GM18870 (cell line): ENCODE measurements at regions not wholly inside any gene's neighbourhood (a gene's known extent, or its start where the extent isn't known, plus 50 kb on each side); places are given as distances from the start of the nearest gene placed in this dataset.

ENCODE experiments used
- ATAC-seq: cut with Tn5 transposase; IDR thresholded peaks from one replicate; pipeline ENCODE4 v1.9.1; 2021; ENCODE audit warnings: moderate library complexity; ENCODE audit not compliant: unreplicated experiment

DNA sequence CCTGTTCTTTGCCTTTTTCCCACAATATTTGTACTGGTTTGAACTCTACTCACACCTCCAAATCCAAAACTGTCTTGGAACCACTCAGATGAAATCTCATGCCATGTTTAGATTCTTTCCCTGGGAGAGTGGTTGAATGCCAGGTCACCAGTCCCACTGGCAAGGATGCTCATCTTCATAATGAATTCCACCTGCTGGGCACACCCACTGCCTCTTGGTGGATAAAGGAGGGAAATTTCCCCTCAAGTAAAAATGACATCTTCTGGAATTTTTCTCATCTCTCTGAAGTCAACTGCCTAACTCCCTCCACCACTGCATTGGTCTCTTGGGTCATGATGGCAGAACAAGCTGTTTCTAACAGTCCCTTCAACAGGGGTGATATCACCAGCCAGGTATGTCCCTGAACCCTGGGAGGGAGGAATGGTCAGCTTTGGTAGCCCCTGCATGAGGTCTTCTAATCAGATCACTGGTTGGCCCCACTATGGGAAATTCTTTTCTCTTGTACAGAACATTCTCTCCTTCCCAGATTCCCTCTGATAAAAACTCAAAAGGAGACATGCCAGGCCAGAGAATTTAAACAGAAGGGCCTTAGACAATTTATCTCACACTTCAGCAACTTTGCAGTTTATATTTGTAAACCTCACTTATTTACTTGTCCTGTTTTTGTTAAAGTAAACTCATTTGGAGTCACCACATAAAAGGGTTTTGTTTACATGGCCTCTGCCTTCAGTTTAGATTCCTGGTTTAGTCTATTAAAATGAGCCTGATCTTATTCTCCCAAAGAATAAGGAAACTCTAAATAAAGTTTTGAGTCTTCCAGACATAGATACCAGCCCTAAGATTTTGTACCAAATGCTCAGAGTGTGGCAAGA, 143.4 kb downstream of the WNT5A start:
- no peak for ATAC-seq

DNA sequence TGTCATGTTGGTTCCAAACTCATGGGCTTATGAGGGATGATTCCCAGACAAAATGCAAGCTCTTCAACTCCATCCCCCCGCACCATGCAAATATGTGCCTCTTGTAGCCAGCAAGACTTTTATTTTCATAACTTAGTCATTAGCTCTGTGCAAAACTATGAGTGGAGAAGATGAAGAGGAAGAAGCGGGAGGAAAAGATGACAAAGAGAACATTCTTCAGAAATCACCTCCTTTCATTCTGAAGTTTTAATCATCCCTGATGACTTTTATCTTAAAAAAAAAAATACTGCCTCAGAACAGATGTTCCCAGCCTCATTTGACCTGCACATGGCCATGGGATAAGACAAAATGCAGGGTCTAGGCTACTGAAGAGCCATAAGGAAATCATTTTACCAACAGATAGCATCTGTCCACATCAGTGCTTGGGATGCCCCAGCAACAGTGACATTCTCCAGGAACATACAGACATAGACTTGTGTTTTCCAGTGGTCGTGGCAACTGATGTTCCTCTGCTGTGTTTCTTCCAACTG, 145.5 kb downstream of the WNT5A start:
- ATAC-seq = no peak

DNA sequence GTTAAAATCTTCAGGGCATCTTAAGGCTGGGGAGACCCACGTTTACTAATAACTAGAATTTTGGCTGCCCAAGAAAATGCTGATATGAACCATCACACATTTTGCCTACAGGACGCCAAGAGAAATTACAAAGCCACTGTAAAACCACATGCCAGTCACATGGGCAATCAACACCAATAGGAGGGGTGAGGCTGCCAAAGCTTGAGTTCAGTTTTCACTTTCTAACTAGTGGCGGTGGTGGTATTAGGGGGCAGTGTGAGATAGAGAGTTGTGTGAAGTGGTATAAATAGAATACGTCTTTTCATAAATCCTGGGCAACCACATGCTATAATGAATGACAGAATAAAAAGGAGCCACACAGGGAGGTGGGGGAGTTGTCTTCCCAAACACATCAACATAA, 147.3 kb downstream of the WNT5A start:
- no peak for ATAC-seq

DNA sequence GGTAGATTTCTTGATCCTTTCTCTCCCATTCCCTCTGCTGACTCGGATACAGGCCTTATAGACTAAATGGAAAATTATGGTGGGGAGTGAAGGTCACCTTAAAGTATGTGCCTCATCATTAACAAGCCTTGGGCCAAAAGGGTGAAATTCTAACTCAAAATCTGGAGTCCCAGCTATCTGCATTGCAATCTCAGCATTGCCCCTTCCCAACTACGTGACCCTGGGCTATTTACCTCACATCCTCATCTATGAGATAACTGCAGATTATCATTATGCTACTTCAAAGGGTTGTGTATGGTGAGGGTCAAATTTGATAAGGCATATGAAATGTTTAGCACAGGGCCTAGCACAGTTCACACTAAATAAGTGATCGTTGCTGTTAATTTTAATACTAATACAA, 147.7 kb downstream of the WNT5A start:
- ATAC-seq = no peak

DNA sequence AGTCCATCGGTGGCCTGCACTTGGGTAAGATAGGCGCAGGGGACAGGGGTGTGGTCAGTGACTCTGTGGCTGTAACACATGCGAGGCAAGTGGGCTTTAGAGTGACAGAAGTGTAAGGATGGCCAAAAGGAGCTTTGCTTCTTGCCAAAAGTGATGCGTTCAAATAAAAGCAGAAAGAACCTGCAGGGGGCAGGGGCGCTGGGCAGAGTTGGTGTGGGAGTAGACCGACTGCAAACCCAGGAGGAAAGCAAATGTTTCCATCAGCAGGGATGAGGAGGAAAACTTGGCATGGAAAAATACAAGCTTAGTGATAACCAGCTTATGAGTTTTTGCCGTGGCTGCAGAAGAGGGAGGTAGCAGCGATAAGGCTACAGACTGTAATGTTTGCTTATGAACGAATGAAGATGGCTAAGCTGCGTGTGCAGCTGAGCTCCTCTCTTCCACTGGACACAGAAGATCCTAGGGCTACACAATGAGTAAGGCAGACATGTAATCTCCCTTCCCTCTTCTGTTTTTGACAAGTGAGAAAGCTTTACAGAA, 149.4 kb downstream of the WNT5A start:
- no peak for ATAC-seq

DNA sequence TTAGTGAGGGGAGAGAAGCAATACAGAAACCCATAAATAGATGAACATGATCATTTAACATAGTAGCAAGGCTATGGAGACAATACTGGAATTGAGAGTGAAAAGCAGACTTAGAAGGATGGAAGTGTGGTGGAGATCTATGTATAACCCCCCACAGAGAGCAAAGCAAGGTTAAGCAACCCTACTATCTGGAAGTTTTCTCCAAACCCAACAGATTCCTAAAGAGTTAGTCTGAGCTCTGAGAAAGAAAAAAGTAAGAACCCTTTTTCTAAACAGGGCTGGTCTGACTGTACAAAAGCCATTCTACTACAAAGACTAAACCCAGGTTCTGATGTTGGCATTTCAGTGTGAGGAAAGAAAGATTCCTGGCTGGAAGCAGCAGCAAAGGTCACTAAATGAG, 153.2 kb downstream of the WNT5A start:
- no peak for ATAC-seq

DNA sequence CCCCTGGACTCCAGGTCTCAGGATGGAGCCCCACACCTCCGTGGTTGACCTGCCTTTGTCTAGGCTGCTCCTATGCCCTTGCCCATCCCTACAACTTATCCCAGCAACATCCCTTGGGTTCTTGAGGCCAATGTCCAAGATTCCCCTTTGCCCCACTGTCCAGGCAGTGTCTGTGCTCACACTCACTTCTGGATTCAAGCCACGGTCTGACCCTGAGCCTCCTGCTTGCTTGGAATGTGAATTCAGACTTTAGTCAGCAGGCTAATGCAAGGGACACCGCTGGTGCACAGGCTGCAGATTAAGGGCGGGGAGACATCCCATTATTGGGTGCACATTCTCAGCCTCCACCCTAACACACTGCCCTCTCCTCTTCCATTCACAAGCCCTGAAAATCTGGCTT, 154.1 kb downstream of the WNT5A start:
- ATAC-seq = no peak

DNA sequence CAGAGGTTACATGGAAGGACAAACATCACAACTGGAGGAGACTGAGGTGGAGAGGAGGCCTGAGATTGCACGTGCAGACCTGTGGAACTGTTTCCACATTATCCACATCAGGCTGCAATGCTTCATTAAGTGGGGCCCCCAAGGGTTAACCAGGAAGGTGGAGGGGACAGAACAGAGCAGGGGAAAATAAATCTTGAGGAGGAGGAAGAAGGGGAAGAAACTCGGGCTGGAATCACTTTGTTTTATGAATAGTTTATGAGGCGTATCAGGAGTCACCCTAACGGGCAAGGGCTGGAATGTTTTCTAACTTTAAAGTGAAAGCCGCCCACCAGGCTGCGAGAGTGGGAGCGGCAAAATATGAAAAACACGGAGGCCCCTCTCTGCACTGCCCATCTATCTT, 154.9 kb downstream of the WNT5A start:
- ATAC-seq = no peak

DNA sequence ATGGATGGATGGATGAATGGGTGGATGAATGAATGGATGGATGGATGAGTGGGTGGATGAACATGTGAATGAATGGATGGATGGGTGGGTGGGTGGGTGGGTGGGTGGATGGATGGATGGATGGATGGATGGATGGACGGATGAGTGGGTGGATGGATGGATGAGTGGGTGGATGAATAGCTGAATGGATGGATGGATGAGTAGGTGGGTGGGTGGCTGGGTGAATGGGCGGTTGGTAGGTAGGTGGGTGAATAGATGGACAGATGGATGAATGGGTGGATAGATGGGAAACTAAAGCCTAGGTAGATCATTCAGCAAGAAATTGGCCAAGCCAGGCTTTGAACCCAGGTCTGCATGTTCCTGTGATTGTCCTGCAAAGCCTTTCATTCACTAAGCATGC, 155.6 kb downstream of the WNT5A start:
- no peak for ATAC-seq

DNA sequence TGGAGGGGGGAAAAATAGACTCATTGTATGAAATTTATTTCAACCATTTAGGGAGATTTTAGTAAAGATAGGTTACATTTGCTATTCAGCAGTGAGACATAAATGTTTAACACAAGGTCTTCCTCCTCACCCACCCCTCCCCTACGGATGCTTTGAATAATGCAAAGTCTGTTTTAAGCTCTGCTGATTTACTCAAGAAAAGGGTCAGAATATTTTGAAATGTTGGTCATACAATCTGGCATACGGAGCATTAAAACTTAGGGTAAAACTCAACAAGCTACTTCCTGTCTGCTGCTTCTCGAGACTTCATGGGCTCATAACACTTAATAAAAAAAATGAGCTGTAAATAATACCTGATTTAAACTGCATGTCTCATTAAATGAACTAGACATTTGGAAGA, 156.3 kb downstream of the WNT5A start:
- no peak for ATAC-seq

DNA sequence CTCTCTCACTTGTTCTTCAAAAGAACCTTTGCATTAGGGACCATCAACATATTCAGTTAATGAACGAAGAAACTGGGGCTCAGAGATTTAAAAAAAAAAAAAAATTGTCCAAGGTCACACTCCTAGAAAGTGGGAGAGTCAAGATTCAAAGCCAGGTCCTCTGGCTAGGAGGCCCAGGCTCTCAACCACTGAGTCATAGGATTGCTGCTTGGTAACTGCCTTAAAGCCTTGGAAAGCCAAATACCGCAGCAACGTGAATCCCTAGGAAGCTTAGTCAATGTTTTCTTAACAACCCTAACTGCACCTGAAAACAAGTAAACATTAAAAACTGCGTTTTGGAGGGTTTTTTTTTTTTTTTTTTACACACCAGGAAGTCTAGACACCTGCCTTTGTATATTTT, 156.8 kb downstream of the WNT5A start:
- no peak for ATAC-seq

DNA sequence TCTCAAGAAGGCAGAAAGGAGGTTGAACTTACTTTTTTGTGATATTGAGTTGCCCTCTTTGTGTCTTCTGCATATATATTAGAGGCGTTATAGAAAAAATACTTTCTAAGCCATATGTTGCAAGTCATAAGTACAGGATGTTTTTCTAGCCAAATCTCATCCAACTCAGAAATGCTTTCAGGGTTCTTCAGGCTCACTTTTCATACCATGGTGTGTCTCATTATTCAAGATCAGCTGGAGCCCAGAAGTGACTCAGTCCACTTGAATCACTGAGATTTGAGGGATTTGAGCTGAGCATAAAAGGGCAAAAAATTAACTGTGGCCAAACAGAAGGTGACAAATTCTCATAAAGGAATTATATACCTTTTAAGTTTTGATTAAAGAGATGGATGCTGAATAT, 157.3 kb downstream of the WNT5A start:
- ATAC-seq = no peak

DNA sequence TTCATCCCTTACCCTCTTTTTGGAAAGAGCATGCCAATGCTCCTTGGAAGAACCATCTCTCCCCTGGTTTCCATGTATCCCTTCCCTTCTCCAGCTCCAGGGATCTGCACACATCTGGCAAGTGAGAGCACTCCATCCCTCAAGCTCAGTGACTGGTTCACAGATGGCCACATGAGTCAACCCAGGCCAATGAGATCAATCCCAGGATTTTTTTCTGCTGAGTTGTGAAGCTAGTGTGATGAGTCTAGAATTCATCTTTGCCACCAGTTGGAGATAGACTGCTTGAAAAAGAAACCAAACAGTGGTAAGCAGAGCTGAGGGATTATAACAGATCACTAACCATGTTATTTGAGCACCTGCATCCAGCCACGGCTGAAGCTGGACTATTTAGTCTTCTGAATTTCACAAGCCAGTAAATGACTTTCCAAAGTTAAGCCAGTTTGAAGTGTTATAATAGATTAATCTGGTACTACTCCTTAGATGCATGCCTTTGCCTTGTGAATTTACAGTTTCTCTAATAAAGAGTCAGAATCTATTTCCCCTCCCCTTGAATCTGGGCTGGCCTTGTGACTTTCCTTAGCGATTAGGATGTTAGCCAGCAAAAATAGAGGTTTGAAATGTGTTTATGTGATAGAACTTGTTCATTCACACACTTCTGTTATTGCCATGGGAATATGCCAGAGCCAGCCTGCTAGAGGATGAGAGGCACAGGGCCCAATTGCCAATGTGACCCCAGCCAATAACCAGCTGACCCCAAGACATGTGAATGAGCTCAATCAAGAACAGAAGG, 159.8 kb downstream of the WNT5A start:
- ATAC-seq = no peak

DNA sequence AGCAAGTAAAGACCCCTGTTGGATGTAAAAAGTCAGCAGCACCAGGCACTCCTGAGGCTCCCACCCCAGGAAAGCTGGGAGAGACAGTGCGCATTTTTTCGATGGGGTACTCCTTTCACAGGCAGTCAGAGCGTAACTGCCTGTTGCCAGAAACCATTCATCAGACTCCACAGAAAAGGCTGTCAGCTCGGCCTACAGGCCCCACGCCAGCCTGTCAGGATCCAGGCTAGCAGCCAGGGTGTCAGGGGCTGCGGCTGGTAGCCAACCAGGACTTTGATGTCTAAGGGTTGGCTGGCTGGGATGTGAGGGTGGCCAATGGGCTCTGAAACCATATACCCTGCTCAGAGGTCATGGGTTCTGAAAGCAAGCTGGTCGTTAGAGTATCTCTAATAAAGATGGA, 164.5 kb downstream of the WNT5A start:
- no peak for ATAC-seq

DNA sequence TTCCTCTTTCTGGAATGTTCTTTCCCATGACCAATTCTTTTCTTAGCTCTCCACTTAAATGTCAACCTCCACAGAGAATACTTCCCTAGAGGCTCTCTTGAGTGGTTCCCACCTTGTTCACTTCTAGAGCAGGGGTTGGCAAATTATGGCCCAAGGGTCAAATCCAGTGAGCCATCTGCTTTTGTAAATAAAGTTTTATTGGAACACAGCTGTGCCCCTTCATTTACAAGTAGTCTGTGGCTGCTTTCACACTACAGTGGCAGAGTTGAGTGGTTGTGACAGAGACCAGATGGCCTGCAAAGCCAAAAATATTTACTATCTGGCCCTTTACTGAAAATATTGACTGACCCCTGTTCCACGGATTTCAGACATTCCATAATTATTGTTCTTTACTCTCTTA, 166.2 kb downstream of the WNT5A start:
- no peak for ATAC-seq

DNA sequence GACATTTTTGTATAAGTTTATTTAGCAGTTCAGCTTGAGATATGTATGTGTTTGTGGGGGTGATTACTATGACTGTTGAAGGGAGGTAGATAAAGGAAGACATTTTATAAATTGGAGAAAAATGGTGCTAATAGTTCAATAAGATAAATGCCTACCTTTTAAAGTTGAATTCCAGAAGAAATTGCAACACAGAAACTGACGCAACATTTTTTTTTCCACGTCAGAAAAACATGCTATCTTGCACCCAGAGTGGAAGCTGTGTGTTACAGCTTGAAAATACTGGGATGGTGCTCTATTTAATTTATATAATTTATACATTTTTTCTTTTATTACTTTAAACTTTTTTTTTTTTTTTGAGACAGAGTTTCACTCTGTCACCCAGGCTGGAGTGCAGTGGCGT, 171.7 kb downstream of the WNT5A start:
- ATAC-seq = no peak

DNA sequence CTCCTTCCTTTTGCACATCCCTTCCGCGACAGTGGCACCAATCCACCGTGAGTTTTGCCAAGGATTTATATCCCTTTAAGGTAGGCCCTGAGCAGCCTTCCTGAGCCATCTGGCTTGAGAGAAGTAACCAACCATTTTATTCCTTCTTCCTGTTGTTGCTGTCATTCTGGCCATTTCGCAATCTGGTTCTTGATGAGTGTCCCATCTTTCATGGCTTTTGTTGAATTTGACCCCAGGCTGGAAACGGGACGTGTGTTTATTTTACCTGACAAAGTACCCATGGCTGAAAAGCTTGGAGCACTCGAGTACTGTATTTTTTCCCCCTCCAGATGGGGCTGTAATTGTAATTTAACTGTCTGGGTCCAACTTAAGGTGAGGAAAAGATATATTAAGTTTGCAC, 173.4 kb downstream of the WNT5A start:
- no peak for ATAC-seq

DNA sequence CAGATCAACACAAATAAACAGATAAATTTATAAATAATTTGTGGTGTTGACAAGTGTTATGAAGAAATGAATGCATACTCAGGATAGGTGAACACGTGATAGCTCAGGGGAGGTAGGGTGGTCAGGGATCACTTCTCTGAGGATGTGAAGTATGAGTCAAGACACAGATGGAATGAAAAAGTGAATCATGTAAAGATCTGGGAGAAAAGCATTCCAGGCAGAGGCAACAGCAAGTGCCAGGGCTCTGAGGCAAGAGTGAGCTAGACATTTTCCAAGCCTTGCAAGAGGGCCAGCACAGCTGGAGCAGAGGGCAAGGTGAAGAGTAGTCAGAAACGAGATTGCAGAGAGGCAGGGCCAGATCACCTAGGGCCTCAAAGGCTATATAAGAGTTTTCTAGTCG, 177.8 kb downstream of the WNT5A start:
- ATAC-seq = no peak

DNA sequence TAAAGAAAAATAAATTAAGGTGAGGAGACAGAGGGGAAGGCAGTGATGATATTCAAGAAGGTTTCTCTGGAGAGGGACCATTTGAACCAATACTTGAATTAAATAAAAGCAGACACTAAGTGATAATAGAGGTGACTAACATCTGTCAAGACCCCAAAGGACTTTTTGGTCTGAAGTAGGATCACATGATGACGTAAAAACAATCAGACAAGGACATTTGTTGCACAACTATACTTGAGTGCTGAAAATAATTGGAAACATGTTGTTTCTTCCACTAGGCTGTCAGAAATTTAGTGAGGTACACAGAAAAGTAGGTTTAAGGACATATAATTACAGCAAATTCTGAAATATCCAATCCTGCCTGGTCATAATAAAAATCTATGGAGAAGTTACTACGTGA, 179.5 kb downstream of the WNT5A start:
- no peak for ATAC-seq

DNA sequence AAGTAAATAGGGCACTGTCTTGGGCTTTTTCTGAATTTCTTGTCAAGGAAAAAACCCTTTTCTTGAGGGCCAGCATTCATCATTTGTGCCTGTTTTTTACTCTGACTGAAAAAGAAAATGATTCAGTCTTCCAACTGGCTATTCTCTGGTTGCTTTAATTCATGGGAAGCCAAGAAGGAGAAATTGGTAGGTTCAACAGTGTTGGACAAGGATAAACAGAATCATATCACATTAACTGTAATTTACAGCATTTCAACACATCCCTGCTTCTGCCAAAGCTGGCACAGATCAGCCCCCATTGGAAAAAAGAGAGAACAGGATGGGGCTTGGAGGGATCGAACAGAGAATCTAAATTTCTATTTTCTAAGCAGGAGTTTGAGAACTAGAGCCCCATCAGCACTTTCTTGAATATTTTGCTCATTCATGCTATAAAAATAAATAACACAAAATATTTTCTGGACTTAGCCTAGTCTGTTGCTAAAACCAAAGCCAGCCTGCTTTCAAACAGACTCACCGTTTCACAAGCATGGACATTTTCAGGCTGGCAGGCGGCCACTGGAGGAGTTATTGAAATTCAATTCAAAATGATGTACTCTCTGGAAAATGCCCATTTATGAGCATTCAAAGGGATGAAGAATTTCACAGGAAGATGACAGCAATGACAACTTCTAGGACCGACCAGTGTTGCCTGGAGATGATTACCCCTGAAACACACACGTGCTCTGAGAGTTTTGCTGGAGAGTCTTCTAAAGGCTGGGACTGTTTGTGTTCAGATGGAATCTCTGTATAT, 181.2 kb downstream of the WNT5A start:
- no peak for ATAC-seq

DNA sequence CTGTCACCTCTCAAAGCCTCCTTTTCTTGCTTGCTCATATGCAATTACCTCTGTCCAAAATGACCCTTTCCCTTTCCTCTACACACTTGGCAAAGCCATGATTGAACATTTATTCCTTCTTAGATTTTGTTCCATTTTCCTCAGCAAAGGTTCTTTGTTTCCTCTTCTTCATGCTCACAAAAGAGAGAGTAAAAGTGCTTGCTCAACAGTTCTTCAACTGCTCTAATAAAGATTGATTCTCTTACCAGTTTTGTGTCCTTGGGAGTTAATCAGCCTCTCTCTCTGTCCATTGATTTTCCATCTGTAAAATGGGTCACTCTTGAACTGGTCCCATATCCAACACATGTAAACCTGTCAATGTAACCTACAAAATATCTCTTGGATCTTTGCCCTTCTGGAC, 186.4 kb downstream of the WNT5A start:
- ATAC-seq = no peak
